VCaP (cell line): ENCODE measurements at regions not wholly inside any gene's neighbourhood (a gene's known extent, or its start where the extent isn't known, plus 50 kb on each side); places are given as distances from the start of the nearest gene placed in this dataset.

Experiments
- H3K27ac ChIP-seq: fragments of 450-650 bp; 2 replicates; pipeline ENCODE4 v1.5.1; 2017
- TF ChIP-seq, protein P1 (sequence below): fragments of 450-650 bp; conservative IDR thresholded peaks from 2 replicates; pipeline ENCODE4 v1.5.1; 2017; ENCODE audit warnings: mild to moderate bottlenecking, moderate library complexity

DNA sequence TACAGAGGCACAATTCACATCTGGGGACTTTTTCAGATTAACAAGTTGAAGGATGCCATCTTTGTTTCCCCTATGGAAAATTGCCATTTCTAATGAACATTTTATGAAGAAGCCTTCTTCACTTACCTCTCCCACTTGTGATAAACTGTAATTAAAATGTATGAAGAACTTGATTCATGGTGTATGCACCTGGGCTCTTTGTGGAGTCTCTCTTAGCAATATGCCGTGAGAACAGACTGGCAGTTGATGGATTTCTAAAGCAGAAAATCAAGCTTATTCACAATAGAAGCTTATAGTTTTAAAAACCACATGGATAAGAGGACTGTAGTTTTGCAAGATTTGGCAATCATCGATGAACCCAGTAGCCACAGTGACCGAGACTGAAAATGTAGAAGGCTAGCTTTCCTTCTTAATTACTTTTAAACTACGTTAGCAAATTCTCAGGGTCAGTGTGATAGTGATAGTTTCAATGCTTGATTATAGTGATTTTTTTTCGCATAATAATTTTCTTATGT is 270.6 kb downstream of the PRL start:
- H3K27ac ChIP-seq, result no peak overlapping the region
- TF ChIP-seq, protein P1, sequence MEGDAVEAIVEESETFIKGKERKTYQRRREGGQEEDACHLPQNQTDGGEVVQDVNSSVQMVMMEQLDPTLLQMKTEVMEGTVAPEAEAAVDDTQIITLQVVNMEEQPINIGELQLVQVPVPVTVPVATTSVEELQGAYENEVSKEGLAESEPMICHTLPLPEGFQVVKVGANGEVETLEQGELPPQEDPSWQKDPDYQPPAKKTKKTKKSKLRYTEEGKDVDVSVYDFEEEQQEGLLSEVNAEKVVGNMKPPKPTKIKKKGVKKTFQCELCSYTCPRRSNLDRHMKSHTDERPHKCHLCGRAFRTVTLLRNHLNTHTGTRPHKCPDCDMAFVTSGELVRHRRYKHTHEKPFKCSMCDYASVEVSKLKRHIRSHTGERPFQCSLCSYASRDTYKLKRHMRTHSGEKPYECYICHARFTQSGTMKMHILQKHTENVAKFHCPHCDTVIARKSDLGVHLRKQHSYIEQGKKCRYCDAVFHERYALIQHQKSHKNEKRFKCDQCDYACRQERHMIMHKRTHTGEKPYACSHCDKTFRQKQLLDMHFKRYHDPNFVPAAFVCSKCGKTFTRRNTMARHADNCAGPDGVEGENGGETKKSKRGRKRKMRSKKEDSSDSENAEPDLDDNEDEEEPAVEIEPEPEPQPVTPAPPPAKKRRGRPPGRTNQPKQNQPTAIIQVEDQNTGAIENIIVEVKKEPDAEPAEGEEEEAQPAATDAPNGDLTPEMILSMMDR, result no peak

DNA sequence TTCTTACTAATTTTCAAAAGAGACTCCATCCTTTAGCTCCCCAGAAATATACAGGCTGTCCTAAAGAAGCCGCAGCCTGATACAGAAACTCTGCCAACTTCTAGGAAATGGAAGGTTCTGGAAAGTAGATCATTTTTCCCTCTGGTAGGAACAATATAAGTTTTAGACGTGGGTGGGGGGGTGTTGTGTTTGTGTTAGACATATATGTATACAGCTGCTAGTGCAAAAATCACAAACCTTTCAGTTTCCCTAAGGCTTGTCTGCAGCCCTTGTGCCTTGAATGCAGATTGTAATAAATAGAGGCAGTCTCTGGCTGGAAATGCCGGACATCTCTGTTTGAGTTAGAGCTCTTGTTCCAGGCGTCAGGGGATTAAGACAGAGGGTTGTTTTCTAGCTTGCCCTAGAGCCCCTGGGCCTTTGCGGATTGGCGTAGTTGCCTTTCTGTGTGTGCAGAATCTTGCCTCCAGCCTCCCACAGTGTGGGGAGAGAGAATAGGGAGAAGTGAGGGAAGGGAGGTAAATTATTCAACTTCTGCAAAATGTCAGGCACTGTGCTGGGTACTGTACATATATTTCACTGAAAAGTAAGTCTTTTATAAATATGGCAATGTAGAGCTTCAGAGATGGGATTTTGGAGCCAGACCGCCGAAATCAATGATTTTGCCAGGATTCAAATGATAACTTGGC is 269.7 kb downstream of the PRL start:
- TF ChIP-seq, protein P1, result no peak
- no peak overlapping the region for H3K27ac ChIP-seq

DNA sequence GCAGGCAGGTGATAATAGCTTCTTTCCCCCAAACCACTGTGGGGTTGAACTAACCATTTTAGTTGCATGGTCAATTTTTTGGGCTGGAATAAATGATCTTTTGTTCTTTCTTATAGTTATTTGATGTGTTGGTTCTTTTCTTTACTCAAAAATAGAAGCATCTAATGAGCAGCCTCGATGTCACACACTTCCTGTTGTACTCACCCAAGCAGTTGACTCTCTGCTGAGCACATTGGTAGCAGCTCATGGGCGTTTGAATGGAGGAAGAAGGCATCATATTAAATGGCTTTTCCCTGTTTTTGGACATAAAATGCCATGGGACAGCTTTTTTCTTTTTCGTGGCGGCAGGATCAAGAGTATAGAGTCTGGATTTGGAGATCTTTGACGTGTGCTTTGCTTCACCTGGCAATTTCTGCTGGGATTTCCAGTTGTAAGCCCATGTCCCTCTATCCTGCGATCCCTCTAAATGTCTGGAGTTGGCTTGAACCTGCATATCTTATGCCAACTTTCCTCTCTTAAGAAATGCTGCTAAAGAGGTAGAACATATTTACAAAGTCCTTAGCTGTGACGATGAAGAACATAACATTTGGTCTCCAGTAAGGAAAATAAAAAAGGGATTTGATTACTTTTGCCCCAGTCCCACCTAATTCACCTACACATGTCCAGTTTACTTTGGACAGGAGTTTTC is 268.3 kb downstream of the PRL start:
- TF ChIP-seq, protein P1, result no peak
- no peak overlapping the region; the same call in 1 of the 2 replicates for H3K27ac ChIP-seq

DNA sequence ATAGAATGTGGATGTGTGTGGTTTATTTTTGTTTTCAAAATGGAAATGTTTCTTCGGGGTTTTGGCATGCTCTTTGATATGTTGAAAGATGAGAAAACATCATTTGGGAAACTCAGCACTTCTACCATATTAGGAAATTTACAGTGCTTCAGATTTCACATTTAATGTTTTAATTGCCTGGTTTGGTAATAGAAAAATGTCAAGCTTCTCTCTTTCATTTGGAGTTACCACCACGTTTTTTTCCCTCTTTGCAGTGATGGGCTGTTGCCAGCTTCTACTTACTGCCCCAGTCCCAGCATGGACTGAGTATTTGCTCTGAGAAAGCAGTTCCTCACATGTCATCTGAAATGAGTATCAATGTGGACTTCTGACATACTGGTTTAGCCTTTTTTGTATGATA is 267.7 kb downstream of the PRL start:
- TF ChIP-seq, protein P1, result no peak
- H3K27ac ChIP-seq, result peak overlapping the region; percentile 54

DNA sequence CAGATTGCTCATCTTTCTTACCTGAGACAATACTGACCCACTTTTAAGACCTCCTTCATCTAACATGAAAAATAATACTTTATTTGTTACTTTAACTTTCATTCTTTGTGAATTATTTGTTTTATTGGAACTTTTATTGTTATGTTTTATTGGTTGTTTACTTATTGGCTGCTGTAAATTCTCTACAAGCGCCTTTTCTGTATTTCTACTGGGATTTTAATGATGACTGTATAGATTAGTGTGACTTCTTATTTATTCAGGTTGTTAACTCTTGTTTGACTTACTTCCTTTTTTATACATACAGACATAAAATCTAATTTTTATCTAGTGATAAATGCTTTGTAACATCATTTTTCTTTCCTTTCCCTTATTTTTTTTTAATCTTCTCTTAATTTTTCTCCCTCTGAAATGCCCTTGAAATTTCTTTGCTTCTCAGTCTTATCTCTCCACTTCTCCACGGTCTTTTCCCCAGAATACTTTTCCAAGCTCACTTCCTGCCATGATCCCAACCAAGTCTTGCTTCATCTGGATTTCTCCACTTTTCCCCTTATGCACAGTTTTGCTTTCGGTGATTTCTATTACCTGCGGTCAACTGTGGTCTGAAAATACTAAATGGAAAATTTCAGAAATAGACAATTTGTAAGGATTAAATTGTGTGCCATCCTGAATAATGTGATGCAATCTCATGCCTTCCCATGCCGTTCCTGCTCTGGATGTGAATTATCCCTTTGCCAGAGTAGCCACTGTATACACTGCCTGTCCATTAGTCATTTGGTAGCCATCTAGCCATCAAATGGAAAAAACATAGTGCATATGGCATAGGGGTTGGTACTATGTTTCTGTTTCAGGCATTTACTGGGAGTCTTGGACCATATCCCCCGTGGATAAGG is 265.9 kb downstream of the PRL start:
- peak overlapping the region; percentile 54 for H3K27ac ChIP-seq
- TF ChIP-seq, protein P1, result no peak

DNA sequence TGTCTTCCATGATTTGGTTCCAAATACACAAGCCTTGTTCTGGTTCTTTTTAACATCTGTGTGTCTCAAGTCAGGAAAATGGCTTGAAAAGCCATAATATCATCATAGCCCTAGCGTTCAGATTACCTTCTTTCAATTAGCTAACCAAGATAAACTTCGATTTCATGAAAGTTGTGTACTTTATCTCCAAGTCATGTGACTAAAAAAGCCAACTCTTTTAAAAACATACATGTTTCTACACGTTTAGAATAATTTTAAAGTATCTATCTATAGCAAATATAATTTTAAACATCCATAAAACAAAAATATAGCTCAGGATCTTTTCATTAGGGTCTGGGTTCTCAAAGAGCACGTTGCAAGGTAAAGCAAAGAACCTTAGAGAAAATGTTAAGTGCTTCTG is 261.1 kb downstream of the PRL start:
- no peak overlapping the region for H3K27ac ChIP-seq
- TF ChIP-seq, protein P1, result no peak

DNA sequence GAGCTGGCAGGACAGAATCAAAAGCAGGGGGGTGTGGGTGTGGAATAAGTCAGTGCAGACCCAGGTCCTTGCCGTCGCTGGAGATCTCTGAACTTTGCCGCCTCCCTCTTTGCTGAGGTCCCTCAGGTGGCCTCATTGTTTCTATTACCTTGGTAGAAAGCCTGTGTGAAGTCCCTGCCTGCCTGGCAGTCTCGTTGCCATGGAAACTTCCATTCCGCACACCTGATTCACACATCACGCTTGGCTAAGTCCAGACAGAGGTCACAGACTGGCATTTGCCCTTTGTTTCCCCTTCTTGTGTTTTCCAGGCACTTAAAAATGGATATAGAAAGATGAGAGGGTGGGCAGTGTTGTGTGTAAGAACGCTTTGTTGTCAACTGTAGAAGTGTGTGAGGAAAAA is 260.6 kb downstream of the PRL start:
- TF ChIP-seq, protein P1, result no peak
- H3K27ac ChIP-seq, result peak overlapping the region; percentile 63
